ENCODE measurements at regions not wholly inside any gene's neighbourhood (a gene's known extent, or its start where the extent isn't known, plus 50 kb on each side); places are given as distances from the start of the nearest gene placed in this dataset.
"Not testable (repeated sequence)": the region's sequence is repeated elsewhere in the genome, so short reads cannot be mapped to it uniquely, and the experiment has no call there.

DNA sequence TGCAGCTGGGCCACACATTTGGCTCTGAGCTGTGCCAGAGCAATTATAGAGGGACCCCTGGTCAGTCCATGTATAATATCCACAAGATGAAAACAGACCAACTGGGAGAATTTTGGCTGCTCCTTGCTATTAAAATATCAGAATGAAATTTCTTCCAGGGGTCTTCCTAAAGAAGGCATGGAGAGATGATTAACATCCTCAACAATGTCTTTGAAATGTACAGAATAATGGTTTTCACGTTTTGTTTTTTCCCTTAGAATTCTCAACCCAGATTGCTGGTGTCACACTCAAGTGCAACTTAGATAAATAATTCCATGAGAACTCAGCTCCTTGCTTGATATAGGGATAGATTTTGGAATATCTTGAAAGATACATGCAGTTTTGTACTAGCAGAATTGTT lies 148.3 kb upstream of the SLC24A2 start:
- DNase-seq (ENCODE audit: low read depth) = no peak

DNA sequence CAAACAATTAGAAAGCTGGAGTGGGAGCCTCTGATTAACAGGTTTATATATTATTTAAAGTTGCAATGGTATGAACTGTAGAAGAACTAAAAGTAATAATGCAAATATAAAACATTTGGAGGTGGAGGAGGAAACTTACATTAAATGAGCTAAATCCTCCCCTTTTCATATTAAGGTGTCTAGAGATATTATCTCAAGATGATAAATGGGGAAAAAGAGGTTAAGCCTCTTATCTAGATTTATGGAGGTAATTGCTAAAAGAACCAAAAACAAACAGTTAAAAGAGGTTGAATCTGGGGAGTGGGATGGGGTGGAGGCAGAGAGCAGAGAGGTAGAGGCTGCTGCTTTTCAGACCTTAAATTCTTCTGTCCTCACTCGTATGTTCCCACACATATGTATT lies 147.8 kb upstream of the SLC24A2 start:
- no peak for DNase-seq (ENCODE audit: low read depth)

GRCh38 chr9:19935422-19935821 lies 146.6 kb upstream of the SLC24A2 start:
- no peak for DNase-seq (ENCODE audit: low read depth)

DNA sequence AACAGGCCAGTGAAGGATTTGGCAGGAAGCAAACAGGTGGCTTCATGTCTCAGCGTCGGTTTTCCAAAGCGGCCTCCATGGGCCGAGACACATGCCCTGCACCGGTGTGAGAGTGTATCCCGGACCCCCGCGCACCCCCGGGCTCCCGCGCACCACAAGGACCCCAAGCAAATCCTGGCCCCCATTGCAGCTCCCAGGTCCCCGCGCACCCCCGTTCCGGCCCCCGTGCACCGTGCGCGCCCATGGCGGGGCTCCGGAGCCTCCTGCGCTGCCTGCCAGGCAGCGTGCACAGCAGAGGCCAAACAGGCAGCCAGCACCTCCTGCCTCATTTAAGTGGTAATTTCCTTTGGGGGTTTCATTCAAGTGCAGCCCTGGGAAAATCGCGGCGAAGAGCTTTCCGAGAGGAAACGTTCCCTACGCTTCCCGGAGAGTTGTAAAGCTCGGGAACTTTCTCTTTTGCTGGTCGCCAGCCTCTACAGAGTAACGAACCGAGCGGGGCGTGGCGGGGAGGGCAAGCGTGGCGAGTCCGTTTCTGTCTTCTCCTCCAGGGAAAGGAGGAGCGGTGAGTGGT lies 145.5 kb upstream of the SLC24A2 start:
- DNase-seq (ENCODE audit: low read depth) = no peak

DNA sequence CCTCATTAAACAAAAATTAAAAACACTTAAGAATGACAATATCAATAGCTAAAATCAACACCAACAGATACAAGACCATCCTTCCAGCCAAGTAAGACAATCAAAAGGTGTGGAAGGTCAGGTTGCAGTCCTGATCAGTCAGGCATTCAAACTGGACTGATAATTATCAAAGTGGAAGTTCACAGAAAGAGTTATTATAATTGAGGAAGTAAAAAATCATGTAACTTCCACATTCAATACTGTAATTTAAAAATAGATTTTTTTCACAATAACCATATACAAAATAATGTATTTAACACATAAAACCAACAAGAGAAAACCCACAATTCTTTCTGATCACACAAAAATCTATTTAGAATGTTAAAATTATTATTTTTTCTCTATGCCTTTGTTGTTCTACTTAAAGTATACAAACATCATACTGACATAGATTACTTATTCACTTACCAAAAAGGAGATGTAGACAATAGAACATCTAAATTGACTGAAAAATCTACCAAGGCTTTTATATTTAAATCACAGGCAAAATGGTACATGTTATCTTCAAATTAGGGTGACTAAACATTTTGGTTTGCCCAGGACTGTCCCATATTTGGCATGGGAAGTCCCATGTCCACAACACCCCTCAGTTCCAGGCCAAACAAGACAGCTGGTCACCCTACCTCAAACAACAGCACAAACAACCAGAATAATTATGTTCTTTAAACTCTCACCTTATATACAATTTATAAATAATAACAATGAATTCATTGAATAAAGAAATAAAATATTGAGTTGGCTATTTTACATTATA lies 142.5 kb upstream of the SLC24A2 start:
- DNase-seq (ENCODE audit: low read depth) = no peak

GRCh38 chr9:19927560-19927959 lies 138.7 kb upstream of the SLC24A2 start:
- no peak for DNase-seq (ENCODE audit: low read depth)

- no peak for DNase-seq (ENCODE audit: low read depth)
These were observed 137.9 kb upstream of the SLC24A2 start for GRCh38 chr9:19926774-19927173.

DNA sequence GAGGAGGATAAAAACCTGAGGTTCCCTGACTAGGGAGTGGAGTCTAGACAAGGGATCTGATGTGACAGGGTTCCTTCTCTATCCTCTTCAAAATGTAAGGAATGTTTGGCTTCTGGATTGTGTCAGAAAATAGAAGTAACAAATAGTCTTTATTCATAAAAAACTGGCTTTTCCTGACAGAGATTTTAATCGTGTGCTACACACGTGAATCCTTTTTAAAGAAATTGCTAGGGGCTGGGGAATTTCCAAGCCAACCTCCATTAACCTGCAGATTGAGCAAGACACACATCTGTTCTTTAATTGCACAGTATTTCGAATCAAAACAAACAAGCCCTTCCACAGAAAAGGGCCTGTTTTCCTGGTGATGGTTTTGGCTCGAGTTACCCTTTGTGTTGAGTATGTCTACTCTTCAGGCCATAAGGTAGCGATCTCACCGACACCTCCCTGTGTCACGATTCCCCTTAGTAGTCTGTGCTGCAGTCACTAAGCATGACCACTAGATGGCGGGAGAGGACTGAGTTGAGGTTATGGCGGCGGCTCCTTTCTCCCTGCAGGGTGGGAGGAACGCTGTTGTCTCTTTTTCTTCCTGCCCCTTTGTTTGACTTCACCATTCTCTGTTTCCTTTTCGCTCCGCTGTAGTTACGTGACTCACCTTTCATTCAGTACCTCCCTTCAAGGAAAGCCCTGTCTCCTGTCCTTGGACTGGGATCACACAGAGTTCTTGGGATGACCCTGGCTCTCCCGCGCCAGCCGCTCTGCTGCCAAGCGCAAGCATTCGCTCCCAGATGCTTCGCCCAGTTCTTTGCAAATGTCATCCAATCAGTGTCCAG lies 137.1 kb upstream of the SLC24A2 start:
- peak; percentile 44 for DNase-seq (ENCODE audit: low read depth)

GRCh38 chr9:19924080-19924479 lies 135.2 kb upstream of the SLC24A2 start:
- DNase-seq (ENCODE audit: low read depth) = no peak

DNA sequence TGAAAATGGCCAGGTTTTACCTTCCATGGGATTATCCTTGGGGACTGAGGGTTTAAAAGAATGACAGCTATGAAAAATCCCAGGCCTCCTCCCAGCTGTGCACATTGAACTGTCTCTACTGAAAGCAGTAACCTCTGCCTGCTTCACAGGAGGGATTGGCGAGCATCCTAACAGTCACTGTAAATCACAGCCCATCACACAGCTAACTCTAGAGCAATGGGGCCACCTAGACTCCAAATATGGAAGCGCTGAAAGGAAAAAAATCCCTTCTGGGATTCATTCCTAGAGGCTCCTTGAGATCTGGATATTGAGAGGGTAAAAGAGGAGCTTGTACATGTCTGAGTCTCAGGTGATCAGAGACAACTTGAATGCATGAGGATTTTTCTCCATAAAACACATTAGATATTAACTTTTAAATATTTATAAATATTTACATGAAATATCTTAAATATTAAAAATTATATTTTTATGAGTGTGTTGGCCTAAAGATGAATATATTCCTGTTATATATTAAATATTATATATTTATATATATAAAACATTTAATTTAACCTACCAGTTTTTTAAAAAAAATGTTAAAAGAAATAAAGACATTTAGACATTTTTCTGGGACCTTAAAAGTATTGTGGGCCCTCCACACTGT lies 133.8 kb upstream of the SLC24A2 start:
- no peak for DNase-seq (ENCODE audit: low read depth)

- DNase-seq (ENCODE audit: low read depth) = no peak
These were observed 131.6 kb upstream of the SLC24A2 start for GRCh38 chr9:19920401-19920800.

GRCh38 chr9:19918630-19919029 lies 129.8 kb upstream of the SLC24A2 start:
- DNase-seq (ENCODE audit: low read depth) = no peak

- DNase-seq (ENCODE audit: low read depth) = no peak
These were observed 125.2 kb upstream of the SLC24A2 start for GRCh38 chr9:19914044-19914443.

GRCh38 chr9:19913151-19913550 lies 124.3 kb upstream of the SLC24A2 start:
- no peak for DNase-seq (ENCODE audit: low read depth)

DNA sequence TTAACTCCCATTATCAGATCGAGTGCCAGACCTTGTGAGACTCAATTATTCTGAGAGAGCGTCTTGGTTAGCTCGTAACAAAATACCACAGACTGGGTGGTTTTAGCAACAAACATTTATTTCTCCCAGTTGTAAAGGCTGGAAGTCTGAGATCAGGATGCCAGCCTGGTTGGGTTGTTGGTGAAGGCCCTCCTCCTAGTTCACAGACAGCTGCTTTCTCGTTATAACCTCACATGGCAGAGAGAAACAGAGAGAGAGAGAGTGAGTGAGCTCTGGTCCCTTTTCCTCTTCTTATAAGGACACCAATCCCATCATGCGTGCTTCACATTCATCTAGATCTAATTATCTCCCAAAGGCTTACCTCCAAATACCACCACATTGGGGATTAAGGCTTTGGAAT lies 114.2 kb upstream of the SLC24A2 start:
- DNase-seq (ENCODE audit: low read depth) = no peak

DNA sequence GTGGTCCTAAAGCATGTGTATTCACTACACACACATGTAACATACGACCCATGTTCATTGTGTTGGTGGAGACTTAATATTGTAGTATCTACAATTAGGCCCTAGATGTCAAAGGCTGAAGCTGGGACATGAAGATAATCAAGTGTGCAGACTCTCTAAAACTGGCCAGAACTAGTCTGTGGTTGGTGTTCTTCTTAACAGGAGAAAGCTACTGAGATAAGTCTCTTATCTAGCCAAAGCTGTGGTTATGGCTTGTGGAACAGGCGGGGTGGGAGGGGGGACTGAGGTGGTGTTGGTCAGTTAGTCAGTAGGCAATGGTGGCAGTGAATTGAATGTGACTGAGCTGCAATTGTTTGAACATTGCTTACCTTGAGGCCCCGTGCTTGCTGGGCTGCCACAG lies 112.7 kb upstream of the SLC24A2 start:
- no peak for DNase-seq (ENCODE audit: low read depth)

- DNase-seq (ENCODE audit: low read depth) = no peak
These were observed 107.3 kb upstream of the SLC24A2 start for GRCh38 chr9:19896161-19896560.

- DNase-seq (ENCODE audit: low read depth) = not testable (repeated sequence)
These were observed 106.7 kb upstream of the SLC24A2 start for GRCh38 chr9:19895578-19895977.

GRCh38 chr9:19895006-19895405 lies 106.2 kb upstream of the SLC24A2 start:
- DNase-seq (ENCODE audit: low read depth) = no peak

- DNase-seq (ENCODE audit: low read depth) = no peak
These were observed 96.8 kb upstream of the SLC24A2 start for GRCh38 chr9:19885608-19886007.

DNA sequence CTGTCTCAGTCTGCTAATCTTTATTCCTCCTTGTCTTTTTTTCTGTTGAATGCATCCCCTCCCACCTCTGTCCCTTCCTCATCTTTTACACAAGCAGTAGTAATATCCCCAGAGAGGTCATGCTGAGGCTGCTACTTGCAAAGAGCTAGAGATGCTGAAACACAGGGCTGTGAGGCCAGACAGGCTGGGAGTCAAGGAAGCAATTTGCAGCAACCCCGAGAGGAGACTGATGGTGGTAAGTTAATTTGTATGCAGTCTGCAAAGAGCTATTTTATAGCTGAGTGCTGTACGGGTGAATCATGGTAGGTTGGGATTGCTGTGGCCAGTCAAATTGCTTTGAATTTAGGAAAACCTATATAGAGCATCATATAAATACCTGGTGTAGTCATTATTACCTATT lies 90.2 kb upstream of the SLC24A2 start:
- DNase-seq (ENCODE audit: low read depth) = no peak

GRCh38 chr9:19876569-19877316 lies 87.9 kb upstream of the SLC24A2 start:
- DNase-seq (ENCODE audit: low read depth) = no peak
